GM10266 (cell line): ENCODE measurements at regions not wholly inside any gene's neighbourhood (a gene's known extent, or its start where the extent isn't known, plus 50 kb on each side); places are given as distances from the start of the nearest gene placed in this dataset.
"Not testable (repeated sequence)": the region's sequence is repeated elsewhere in the genome, so short reads cannot be mapped to it uniquely, and the experiment has no call there.

Experiments
- DNase-seq: peaks from one replicate; pipeline ENCODE4 v3.0.0; 2012; ENCODE audit errors: extremely low spot score
- CTCF ChIP-seq: IDR thresholded peaks from 2 replicates; pipeline ENCODE4 v1.5.1; 2012; ENCODE audit warnings: mild to moderate bottlenecking, low read depth; ENCODE audit not compliant: control insufficient read depth, insufficient read depth; ENCODE audit errors: missing control alignments

- no peak for DNase-seq
- no peak for TF ChIP-seq CTCF
These were observed 54.9 kb upstream of the LYSMD4 start for GRCh38 chr15:99788156-99788555.

- not testable (repeated sequence) for DNase-seq
These were observed 51.6 kb upstream of the LYSMD4 start for GRCh38 chr15:99784800-99785199.

DNA sequence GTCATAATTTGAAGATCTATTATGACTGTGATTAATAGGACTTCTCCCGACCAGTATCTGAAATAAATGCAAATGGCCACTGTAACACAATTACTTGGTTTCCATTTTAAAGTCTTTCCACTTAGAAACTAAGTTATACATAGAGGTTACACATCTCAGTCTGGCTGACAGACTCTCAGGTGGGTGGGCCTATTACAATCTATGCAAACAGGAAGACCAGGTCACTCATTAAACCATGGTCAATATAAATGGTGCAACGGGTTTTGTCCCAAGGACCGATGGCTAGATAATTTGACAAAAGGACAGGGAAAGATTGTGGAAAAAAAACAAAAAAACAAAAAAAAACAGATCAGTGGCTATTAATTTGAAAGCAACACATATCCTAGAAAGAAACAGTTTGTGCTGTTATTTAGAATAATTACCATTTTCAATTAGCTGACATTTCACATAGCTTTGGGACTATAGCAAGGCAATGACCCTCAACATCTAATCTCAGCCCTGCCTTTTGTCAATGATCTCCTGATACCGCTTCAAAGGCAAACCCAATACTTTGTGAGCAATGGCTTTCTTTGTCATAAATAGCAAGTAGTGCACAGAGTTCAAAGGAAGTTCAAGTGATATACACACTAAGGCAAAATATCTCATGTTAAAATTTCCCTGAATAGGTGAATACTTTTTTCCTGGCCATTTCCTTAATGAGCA, 50.8 kb upstream of the LYSMD4 start:
- DNase-seq, result not testable (repeated sequence)
